ENCODE measurements at regions not wholly inside any gene's neighbourhood (a gene's known extent, or its start where the extent isn't known, plus 50 kb on each side); places are given as distances from the start of the nearest gene placed in this dataset.

GRCh38 chr3:72414481-72415016 is 433.7 kb downstream of the SHQ1 start:
- TF ChIP-seq CTCF (IDR thresholded peaks at IDR 0.05) (no peak), EZH2phosphoT487 (IDR thresholded peaks at IDR 0.05) (no peak)
